ENCODE measurements at regions not wholly inside any gene's neighbourhood (a gene's known extent, or its start where the extent isn't known, plus 50 kb on each side); places are given as distances from the start of the nearest gene placed in this dataset.

GRCh38 chr14:104519721-104520120, 59.8 kb upstream of the C14orf180 start:
- TF ChIP-seq CTCF (IDR thresholded peaks at IDR 0.05; ENCODE audit: poor library complexity, severe bottlenecking) = no peak
- TF ChIP-seq EZH2 (IDR thresholded peaks at IDR 0.05; ENCODE audit: borderline replicate concordance, insufficient read depth, low read length, poor library complexity, severe bottlenecking) = no peak
- no peak for TF ChIP-seq MXI1 (conservative IDR thresholded peaks at IDR 0.05; ENCODE audit: poor library complexity, severe bottlenecking)
- TF ChIP-seq POLR2AphosphoS5 (IDR thresholded peaks at IDR 0.05) = no peak
